ENCODE measurements at regions not wholly inside any gene's neighbourhood (a gene's known extent, or its start where the extent isn't known, plus 50 kb on each side); places are given as distances from the start of the nearest gene placed in this dataset.
A peak's percentile ranks its signal among the peaks of the same experiment; 100 is the strongest.

GRCh38 chr14:101035466-101036225 is 132.1 kb upstream of the RTL1 start:
- DNase-seq (ENCODE audit: missing footprints) (no peak), ATAC-seq (no peak)
- intact Hi-C loops (cut with DNase I), result no loop called here

GRCh38 chr14:101037021-101037817 is 133.7 kb upstream of the RTL1 start:
- ATAC-seq, result no peak
- intact Hi-C loops (cut with DNase I), result no loop called here
- DNase-seq (ENCODE audit: missing footprints), result no peak

GRCh38 chr14:101039031-101039754 is 135.7 kb upstream of the RTL1 start:
- ATAC-seq (no peak), DNase-seq (ENCODE audit: missing footprints) (no peak)
- intact Hi-C loops (cut with DNase I), result no loop called here

- intact Hi-C loops (cut with DNase I), result no loop called here
- DNase-seq (ENCODE audit: missing footprints) (no peak), ATAC-seq (no peak)
Observed at GRCh38 chr14:101039755-101040138, 136.2 kb upstream of the RTL1 start.

GRCh38 chr14:101040538-101041442 is 137.3 kb upstream of the RTL1 start:
- DNase-seq (ENCODE audit: missing footprints), result no peak
- intact Hi-C loops (cut with DNase I), result no loop called here

GRCh38 chr14:101043891-101044290 is 140.4 kb upstream of the RTL1 start:
- DNase-seq (ENCODE audit: missing footprints) (no peak), ATAC-seq (no peak)
- intact Hi-C loops (cut with DNase I), result no loop called here

More at GRCh38 chr14:101040538-101041442, 137.3 kb upstream of the RTL1 start:
- no peak for ATAC-seq

GRCh38 chr14:101044741-101045140 is 141.2 kb upstream of the RTL1 start:
- intact Hi-C loops (cut with DNase I), result no loop called here
- no peak for DNase-seq (ENCODE audit: missing footprints)
- ATAC-seq, result no peak

- ATAC-seq, result no peak
- intact Hi-C loops (cut with DNase I), result no loop called here
Observed at GRCh38 chr14:101045511-101045910, 142.0 kb upstream of the RTL1 start.

GRCh38 chr14:101046071-101046470 is 142.5 kb upstream of the RTL1 start:
- DNase-seq (ENCODE audit: missing footprints) (no peak), ATAC-seq (no peak)
- intact Hi-C loops (cut with DNase I), result no loop called here

More at GRCh38 chr14:101045511-101045910, 142.0 kb upstream of the RTL1 start:
- no peak for DNase-seq (ENCODE audit: missing footprints)

GRCh38 chr14:101047326-101047725 is 143.8 kb upstream of the RTL1 start:
- intact Hi-C loops (cut with DNase I), result no loop called here
- DNase-seq (ENCODE audit: missing footprints) (no peak), ATAC-seq (no peak)

GRCh38 chr14:101048766-101049165 is 145.2 kb upstream of the RTL1 start:
- ATAC-seq (no peak), DNase-seq (ENCODE audit: missing footprints) (no peak)

GRCh38 chr14:101049511-101049910 is 146.0 kb upstream of the RTL1 start:
- no peak for DNase-seq (ENCODE audit: missing footprints)
- intact Hi-C loops (cut with DNase I), result no loop called here
- ATAC-seq, result no peak

More at GRCh38 chr14:101048766-101049165, 145.2 kb upstream of the RTL1 start:
- intact Hi-C loops (cut with DNase I), result no loop called here

- no peak for DNase-seq (ENCODE audit: missing footprints)
- no peak for ATAC-seq
- intact Hi-C loops (cut with DNase I), result no loop called here
Observed at GRCh38 chr14:101049942-101050341, 146.4 kb upstream of the RTL1 start.

- intact Hi-C loops (cut with DNase I), result no loop called here
- no peak for DNase-seq (ENCODE audit: missing footprints)
- no peak for ATAC-seq
Observed at GRCh38 chr14:101050901-101051490, 147.5 kb upstream of the RTL1 start.

GRCh38 chr14:101054671-101055070 is 151.1 kb upstream of the RTL1 start:
- DNase-seq (ENCODE audit: missing footprints) (no peak), ATAC-seq (no peak)
- intact Hi-C loops (cut with DNase I), result no loop called here

GRCh38 chr14:101055106-101055662 is 151.7 kb upstream of the RTL1 start:
- peak; percentile 71 for DNase-seq (ENCODE audit: missing footprints)
- intact Hi-C loops (cut with DNase I), result no loop called here

GRCh38 chr14:101055776-101056374 is 152.4 kb upstream of the RTL1 start:
- intact Hi-C loops (cut with DNase I), result no loop called here
- no peak for ATAC-seq
- no peak for DNase-seq (ENCODE audit: missing footprints)

More at GRCh38 chr14:101055106-101055662, 151.7 kb upstream of the RTL1 start:
- no peak for ATAC-seq

Data from Right ventricle myocardium inferior (tissue), 1 donor.